ENCODE measurements at regions not wholly inside any gene's neighbourhood (a gene's known extent, or its start where the extent isn't known, plus 50 kb on each side); places are given as distances from the start of the nearest gene placed in this dataset.

- TF ChIP-seq YY1 (IDR thresholded peaks at IDR 0.05; ENCODE audit: insufficient read depth, insufficient read length) (no peak), ZNF274 (IDR thresholded peaks at IDR 0.05; ENCODE audit: low read depth, low read length) (no peak), SUZ12 (IDR thresholded peaks at IDR 0.05; ENCODE audit: extremely low read depth, insufficient read depth, insufficient read length) (no peak)
These were observed 517.0 kb upstream of the CITED2 start for GRCh38 chr6:139891471-139891870.
